ENCODE measurements at regions not wholly inside any gene's neighbourhood (a gene's known extent, or its start where the extent isn't known, plus 50 kb on each side); places are given as distances from the start of the nearest gene placed in this dataset.

DNA sequence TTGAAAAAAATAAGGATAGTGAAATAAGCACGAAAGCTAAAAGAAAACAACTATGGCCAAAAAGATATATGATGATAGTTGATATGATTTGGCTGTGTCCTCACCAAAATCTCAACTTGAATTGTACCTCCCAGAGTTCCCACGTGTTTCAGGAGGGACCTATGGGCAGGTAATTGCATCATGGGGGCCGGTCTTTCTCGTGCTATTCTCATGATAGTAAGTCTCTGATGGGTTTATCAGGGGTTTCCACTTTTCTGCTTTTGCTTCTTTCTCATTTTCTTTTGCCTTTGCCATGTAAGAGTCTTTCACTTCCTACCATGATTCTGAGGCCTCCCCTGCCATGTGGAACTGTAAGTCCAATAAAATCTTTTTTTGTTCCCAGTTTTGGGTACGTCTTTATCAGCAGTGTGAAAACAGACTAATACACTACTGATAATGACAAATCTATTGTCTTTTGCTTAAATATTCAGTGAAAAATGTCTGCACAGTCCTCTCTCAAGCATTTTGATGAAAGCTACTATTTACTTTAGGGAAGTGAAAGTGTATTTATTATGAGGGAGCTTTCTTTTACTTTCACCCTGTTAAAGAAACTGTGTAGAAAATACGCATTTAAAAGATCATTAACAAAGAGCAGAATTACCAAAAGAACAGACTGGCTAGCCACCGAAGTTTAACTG lies 389.1 kb downstream of the HTR1B start:
- Histone ChIP-seq H3K36me3 (ENCODE audit: control insufficient read depth in 1 of 2, insufficient read depth in 2 of 2, low read length in 2 of 2) (no peaks in the 10 kb centered on the region), H3K27ac (ENCODE audit: low read depth, low read length) (no peak overlapping the region), H3K9ac (ENCODE audit: low read length) (no peak overlapping the region), H3K4me3 (replicated peaks in 1 of 2; ENCODE audit: low read depth in 1 of 2, low read length in 2 of 2) (no peak overlapping the region), H3K27me3 (ENCODE audit: insufficient read depth, low read length) (no peaks in the 10 kb centered on the region), H2AFZ (ENCODE audit: low read depth, low read length, poor library complexity, severe bottlenecking) (no peak overlapping the region), H3K9me2 (ENCODE audit: insufficient read depth) (no peaks in the 10 kb centered on the region; the same call in 1 of the 2 replicates), H4K20me1 (ENCODE audit: insufficient read depth) (no peaks in the 10 kb centered on the region), H3K9me3 (ENCODE audit: control insufficient read depth in 1 of 2, insufficient read depth in 1 of 2, low read depth in 1 of 2, low read length in 2 of 2) (no peaks in the 10 kb centered on the region), H3K79me2 (ENCODE audit: insufficient read depth, low read length) (no peaks in the 10 kb centered on the region), H3K4me1 (ENCODE audit: control insufficient read depth in 1 of 2, insufficient read depth in 2 of 2, low read length in 2 of 2) (no peaks in the 10 kb centered on the region), H3K4me2 (ENCODE audit: low read length) (no peak overlapping the region)
- no peak for ATAC-seq
- ChIA-PET CTCF (no interaction called here), RAD21 (ENCODE audit: low non-redundant PET in 1 of 2, low total read pairs in 2 of 2, uncharacterized antibody in 2 of 2, unreplicated experiment in 2 of 2) (no interaction called here), POLR2A (no interaction called here)
- intact Hi-C loops (cut with micrococcal nuclease), result no loop called here
- DNase-seq (ENCODE audit: low read depth, low spot score), result no peak
- BruUV-seq (replicated peaks), result no TSS peak
- TF ChIP-seq, protein P1, sequence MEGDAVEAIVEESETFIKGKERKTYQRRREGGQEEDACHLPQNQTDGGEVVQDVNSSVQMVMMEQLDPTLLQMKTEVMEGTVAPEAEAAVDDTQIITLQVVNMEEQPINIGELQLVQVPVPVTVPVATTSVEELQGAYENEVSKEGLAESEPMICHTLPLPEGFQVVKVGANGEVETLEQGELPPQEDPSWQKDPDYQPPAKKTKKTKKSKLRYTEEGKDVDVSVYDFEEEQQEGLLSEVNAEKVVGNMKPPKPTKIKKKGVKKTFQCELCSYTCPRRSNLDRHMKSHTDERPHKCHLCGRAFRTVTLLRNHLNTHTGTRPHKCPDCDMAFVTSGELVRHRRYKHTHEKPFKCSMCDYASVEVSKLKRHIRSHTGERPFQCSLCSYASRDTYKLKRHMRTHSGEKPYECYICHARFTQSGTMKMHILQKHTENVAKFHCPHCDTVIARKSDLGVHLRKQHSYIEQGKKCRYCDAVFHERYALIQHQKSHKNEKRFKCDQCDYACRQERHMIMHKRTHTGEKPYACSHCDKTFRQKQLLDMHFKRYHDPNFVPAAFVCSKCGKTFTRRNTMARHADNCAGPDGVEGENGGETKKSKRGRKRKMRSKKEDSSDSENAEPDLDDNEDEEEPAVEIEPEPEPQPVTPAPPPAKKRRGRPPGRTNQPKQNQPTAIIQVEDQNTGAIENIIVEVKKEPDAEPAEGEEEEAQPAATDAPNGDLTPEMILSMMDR (IDR thresholded peaks at IDR 0.05 in 2 of 3, conservative IDR thresholded peaks at IDR 0.05 in 1 of 3; ENCODE audit: borderline replicate concordance in 1 of 3, insufficient read depth in 1 of 3, low read depth in 2 of 3, low read length in 2 of 3), result no peak
- no peak for TF ChIP-seq EGR1 (IDR thresholded peaks at IDR 0.05; ENCODE audit: low read depth)
- no peak for TF ChIP-seq TCF7L2 (IDR thresholded peaks at IDR 0.05; ENCODE audit: borderline replicate concordance, extremely low read depth, insufficient read depth, insufficient read length)
- TF ChIP-seq REST (IDR thresholded peaks at IDR 0.05; ENCODE audit: low read depth), result no peak
- TF ChIP-seq, protein P2, sequence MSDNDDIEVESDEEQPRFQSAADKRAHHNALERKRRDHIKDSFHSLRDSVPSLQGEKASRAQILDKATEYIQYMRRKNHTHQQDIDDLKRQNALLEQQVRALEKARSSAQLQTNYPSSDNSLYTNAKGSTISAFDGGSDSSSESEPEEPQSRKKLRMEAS (IDR thresholded peaks at IDR 0.05), result no peak
